GM10248 (cell line): ENCODE measurements at regions not wholly inside any gene's neighbourhood (a gene's known extent, or its start where the extent isn't known, plus 50 kb on each side); places are given as distances from the start of the nearest gene placed in this dataset.

Experiments used
- CTCF ChIA-PET: fragments of 300-600 bp; sonication (Branson Sonifier 250); formaldehyde crosslinking; extraction: SDS; loops from one replicate; lab custom pipeline; 2021; ENCODE audit warnings: antibody characterized with exemption; lab: Yijun Ruan, JAX
- POLR2A ChIA-PET: fragments of 350-650 bp; sonication (Branson Sonifier 250); formaldehyde crosslinking; extraction: SDS; loops from one replicate; lab custom pipeline; 2020; ENCODE audit warnings: antibody characterized with exemption; lab: Yijun Ruan, JAX
- DNase-seq: peaks from one replicate; pipeline ENCODE4 v3.0.0; 2012; ENCODE audit errors: extremely low spot score
- TF ChIP-seq, protein P1 (sequence below): IDR thresholded peaks from 2 replicates; pipeline ENCODE4 v1.5.1; 2012; ENCODE audit warnings: mild to moderate bottlenecking, low read depth; ENCODE audit errors: extremely low read depth, missing control alignments, control extremely low read depth

DNA sequence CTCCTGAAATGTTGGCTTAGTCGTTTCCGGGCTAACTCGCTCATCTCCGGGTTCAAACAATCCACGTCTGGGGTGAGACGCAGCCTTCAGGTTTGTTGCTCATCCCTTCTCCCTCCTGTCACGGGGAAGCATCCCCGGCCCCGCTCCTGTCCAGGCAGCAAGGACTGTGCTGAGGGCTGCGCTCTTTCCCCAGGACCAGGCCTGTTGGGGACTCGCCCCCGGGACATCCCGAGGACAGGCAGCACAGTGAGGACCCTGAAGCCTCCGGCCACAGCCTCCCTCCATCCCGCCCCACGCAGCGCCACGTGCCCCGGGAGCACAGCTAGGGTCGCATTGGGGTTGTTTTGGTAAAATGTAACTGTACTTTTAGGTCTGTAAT is 252.0 kb downstream of the BRD1 start:
- ChIA-PET CTCF (no interaction called here), POLR2A (no interaction called here)
- no peak for DNase-seq
- TF ChIP-seq, protein P1, sequence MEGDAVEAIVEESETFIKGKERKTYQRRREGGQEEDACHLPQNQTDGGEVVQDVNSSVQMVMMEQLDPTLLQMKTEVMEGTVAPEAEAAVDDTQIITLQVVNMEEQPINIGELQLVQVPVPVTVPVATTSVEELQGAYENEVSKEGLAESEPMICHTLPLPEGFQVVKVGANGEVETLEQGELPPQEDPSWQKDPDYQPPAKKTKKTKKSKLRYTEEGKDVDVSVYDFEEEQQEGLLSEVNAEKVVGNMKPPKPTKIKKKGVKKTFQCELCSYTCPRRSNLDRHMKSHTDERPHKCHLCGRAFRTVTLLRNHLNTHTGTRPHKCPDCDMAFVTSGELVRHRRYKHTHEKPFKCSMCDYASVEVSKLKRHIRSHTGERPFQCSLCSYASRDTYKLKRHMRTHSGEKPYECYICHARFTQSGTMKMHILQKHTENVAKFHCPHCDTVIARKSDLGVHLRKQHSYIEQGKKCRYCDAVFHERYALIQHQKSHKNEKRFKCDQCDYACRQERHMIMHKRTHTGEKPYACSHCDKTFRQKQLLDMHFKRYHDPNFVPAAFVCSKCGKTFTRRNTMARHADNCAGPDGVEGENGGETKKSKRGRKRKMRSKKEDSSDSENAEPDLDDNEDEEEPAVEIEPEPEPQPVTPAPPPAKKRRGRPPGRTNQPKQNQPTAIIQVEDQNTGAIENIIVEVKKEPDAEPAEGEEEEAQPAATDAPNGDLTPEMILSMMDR, result no peak

DNA sequence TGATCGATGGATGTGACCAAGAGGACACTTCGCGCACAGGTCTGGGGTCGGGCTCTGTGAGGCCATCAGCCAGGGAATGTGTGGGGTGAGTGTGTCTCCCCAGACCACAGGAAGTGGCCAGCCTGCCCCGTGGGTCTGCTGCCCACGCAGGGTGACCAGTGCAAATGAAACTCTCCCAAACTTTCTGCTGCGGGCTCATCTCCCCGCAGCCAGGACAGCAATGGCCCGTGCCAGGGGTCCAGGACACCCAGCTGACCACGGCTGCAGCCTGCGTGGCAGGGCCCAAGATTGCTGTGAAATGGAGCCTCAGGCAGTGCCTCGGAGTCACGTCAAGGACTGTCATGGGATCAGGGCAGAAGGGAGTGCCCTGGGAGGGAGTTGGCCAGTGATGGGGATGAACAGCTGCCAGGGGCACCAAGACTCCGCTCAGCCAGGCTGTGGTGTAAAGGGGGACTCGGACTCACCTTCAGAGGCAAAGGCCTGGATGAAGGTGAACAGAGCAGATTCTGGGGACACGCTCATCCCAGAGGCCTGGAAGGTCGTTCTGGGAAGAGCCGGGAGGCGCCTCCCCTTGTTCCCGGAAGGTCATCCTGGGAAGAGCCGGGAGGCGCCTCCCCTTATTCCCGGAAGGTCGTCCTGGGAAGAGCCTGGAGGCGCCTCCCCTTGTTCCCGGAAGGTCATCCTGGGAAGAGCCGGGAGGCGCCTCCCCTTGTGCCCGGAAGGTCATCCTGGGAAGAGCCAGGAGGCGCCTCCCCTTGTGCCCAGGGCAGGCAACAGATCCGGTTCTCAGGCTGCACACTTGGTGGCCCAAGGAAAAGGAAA is 252.6 kb downstream of the BRD1 start:
- no peak for DNase-seq
- TF ChIP-seq, protein P1, result no peak
- POLR2A ChIA-PET, result no interaction called here
- CTCF ChIA-PET, result no interaction called here

DNA sequence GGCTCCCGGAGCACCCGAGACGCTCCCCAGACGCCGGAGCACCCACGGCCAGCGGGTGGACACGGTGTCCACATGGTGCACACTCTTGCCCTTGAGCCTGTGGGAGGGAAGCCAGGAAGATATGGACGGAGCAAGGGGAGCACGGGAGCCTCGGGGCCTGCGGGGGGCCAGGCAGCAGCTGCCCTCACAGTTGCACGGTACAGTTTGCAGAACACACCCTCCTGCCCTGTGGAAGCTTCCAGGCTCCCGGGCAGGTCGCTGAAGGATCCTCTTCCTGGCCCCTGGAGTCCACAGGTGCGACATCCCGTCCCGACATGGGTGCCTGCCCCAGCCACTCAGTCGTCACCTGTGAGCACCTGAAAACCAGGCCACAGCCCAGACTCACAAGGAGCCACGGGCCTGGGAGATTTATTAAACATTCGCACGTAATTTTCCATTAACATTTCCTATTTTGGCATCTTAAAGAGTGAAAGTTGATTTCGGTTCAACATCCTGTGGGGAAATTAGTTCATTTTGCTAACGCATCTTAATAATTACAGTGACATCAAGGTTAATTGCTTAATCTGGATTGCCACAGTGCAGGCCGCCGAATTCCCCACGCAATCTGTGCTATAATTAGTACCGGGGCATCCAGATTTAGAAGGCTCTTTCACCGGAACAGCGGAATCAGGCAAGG is 253.3 kb downstream of the BRD1 start:
- POLR2A ChIA-PET, result no interaction called here
- no peak for DNase-seq
- CTCF ChIA-PET, result no interaction called here
- TF ChIP-seq, protein P1, result no peak

DNA sequence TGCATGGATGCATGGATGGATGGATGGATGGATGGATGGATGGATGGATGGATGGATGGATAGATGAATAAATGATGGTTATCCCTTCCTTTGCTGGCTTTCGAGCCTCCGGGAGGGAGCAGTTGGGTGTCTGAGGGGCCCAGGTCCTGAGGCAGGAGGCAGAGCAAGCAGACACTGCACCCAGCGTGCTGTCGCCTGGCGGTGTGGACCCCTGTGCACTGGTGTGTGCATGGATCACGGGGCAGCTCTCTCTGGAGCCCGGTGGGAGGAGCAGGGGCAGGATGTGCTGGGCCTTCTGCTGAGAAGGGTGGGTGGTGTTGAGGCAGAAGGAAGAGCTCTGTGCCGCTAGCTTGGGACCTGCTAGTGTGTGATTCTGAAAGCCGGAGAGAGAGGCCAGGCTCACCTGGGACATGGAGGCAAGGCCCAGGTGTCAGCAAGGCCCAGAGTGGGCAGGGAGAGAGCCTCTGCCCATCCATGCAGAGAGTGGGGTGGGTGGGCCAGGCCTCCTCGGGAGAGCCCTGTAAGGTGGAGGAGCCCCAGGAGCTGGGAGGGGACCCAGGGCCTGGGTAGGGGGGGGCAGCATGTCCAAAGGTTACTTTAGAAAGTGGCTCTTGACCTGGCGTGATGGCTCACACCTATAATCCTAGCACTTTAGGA is 254.4 kb downstream of the BRD1 start:
- POLR2A ChIA-PET, result no interaction called here
- TF ChIP-seq, protein P1, result no peak
- no peak for DNase-seq
- CTCF ChIA-PET, result no interaction called here

DNA sequence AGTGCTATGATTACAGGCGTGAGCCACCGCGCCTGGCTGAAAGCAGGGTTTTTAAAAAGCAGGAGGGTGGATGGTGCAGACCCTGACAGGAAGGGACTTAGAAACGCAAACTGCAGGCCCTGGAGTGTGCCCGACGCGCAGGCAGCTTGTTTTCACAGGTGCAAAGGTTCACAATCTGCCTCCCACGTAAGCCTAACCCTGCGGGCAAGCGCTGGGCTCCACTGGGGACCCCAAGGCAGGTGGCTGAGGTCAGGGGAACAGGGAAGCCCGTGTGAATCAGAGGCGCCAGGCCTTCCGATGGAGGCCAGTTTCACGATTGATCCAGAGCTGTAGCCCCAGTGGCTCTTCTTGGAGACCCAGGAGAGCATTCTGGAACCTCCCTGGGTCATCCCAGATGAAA is 256.3 kb downstream of the BRD1 start:
- CTCF ChIA-PET, result no interaction called here
- POLR2A ChIA-PET, result no interaction called here
- DNase-seq, result no peak
- TF ChIP-seq, protein P1, result no peak

DNA sequence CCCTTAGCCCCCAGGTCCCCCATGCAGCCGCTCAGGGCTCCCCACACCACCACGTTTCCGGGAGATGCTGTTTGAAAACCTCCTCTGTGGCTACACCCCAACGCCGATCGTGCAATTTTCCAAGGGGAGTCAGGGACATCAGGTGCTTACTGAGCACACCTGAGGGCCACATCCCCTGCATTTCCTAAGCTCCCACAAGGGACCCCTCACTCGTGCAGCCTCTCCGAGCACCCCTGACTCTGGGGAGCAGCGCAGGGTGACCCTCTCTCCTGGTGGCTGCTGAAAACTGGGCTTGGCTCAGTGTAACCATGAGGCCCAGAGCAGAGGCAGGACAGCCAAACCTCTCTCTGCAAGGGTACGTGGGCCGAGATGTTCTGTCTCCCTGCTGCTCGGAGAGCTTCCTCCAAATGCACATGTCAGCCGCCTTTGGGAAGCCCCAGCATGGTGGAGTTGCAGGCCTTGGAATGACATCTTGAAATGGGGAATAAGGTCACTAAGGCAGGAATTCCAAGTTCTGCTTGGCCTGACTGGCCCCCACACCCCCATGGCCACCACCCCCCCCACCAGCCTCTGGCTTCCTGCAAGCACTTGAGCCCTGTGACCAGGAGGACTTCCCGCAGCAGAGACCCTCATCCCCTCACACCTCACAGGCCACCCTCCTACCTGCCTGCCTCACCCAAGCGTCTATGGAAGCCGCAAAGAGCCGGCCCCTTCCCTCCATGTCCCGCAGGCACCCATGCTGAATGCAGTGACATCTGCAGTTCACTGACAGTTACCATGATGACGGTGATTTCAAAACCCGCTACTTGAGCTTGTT is 257.4 kb downstream of the BRD1 start:
- no peak for DNase-seq
- TF ChIP-seq, protein P1, result no peak
- ChIA-PET POLR2A (no interaction called here), CTCF (no interaction called here)
